Uterus (tissue), 2 donors: ENCODE measurements at regions not wholly inside any gene's neighbourhood (a gene's known extent, or its start where the extent isn't known, plus 50 kb on each side); places are given as distances from the start of the nearest gene placed in this dataset.

Experiments used
- POLR2A ChIP-seq, 2 donors: fragments of 450-650 bp; IDR thresholded peaks; one replicate each; pipeline ENCODE4 v1.6.1; 2016; ENCODE audit warnings: antibody characterized with exemption in 2 of 2, mild to moderate bottlenecking in 1 of 2, moderate library complexity in 1 of 2
- TF ChIP-seq, protein P1 (sequence below), 4 experiments: fragments of 200-600 bp in 2 of 4; fragments of 450-650 bp in 2 of 4; sonication (generic) in 2 of 4; IDR thresholded peaks; one replicate each; pipeline ENCODE4 v1.5.1; 2016 to 2019; ENCODE audit warnings: antibody characterized with exemption in 4 of 4, mild to moderate bottlenecking in 2 of 4, moderate library complexity in 1 of 4

DNA sequence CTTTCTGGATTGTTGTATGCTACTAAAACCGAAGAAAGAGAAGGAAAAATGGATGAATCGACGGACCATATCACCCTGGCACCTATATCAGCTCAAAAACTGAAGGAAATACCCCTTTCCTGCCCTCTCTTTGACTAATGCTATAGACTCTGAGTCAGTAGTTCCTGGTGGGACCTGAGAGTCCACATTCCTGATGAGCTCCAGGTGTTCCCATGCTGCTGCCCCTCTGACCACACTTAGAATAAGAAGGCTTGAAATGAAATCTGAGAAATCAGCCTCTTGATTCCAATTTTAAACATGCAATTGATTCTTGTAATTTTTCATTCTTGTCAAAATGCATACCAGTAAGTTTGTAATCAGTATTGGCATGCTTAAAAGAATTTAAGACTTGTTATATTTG is 75.2 kb downstream of the PRL start:
- TF ChIP-seq POLR2A (IDR thresholded peaks at IDR 0.05), result no peak
- TF ChIP-seq, protein P1, sequence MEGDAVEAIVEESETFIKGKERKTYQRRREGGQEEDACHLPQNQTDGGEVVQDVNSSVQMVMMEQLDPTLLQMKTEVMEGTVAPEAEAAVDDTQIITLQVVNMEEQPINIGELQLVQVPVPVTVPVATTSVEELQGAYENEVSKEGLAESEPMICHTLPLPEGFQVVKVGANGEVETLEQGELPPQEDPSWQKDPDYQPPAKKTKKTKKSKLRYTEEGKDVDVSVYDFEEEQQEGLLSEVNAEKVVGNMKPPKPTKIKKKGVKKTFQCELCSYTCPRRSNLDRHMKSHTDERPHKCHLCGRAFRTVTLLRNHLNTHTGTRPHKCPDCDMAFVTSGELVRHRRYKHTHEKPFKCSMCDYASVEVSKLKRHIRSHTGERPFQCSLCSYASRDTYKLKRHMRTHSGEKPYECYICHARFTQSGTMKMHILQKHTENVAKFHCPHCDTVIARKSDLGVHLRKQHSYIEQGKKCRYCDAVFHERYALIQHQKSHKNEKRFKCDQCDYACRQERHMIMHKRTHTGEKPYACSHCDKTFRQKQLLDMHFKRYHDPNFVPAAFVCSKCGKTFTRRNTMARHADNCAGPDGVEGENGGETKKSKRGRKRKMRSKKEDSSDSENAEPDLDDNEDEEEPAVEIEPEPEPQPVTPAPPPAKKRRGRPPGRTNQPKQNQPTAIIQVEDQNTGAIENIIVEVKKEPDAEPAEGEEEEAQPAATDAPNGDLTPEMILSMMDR (IDR thresholded peaks at IDR 0.05), result no peak
